ENCODE measurements at regions not wholly inside any gene's neighbourhood (a gene's known extent, or its start where the extent isn't known, plus 50 kb on each side); places are given as distances from the start of the nearest gene placed in this dataset.

DNA sequence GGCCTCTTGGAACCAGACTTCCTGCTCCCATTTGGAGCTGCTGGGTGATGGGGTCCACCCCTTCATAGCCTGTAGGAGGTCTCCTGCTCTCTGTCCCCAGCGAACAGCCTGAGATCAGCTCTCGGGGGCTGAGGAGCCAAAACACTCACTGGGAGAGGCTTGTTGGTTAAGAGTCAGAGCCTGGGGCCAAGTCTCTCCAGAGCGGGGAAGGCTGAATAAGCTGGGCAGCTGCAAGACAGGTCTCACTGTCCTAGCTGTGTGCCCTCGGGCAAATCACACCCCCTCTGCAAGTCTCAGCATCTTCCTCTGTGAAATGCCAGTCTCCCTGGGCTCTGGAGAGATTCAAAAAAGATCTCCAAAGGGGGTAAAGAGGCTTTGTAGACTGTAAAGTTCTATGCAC, 174.6 kb downstream of the WSCD1 start:
- H3K9me3 Mint-ChIP-seq (ENCODE audit: low read depth) = no peaks in the 10 kb centered on the region
- no peak overlapping the region for H3K4me3 Mint-ChIP-seq (ENCODE audit: low read depth)
- peak overlapping the region; percentile 37 for H3K27ac Mint-ChIP-seq
- peaks cover 4% of the 10 kb centered on the region for H3K4me1 Mint-ChIP-seq (ENCODE audit: low read depth)
- no peak for DNase-seq (ENCODE audit: low spot score, unreplicated experiment)
- no peaks in the 10 kb centered on the region for H3K36me3 Mint-ChIP-seq (ENCODE audit: insufficient read depth)
- H3K27me3 Mint-ChIP-seq = peaks cover 29% of the 10 kb centered on the region
- no peak for TF ChIP-seq CTCF (IDR thresholded peaks at IDR 0.05; ENCODE audit: unreplicated experiment)

DNA sequence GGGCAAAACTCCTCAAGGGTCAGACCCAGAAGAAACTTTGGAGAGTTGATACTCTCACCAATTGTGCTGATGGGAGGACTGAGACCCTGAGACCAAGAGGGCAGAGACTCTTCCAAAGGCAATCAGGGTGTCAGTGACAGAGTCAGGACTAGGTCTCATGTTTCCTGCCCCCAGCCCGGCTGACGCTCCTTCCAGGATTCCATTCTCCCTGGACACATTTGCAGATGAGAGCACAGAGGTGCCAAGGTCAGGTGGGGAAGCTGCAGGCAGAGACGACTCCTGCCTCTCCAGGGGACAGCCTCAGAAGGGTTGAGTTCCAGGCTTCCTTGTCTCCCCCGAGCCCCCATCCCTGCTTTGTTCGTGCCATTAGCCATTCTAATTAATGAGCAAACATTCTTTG, 174.1 kb downstream of the WSCD1 start:
- Mint-ChIP-seq H3K36me3 (ENCODE audit: insufficient read depth) (no peaks in the 10 kb centered on the region), H3K9me3 (ENCODE audit: low read depth) (no peaks in the 10 kb centered on the region), H3K4me1 (ENCODE audit: low read depth) (peaks cover 4% of the 10 kb centered on the region), H3K27ac (no peak overlapping the region), H3K27me3 (peaks cover 30% of the 10 kb centered on the region), H3K4me3 (ENCODE audit: low read depth) (no peak overlapping the region)
- no peak for DNase-seq (ENCODE audit: low spot score, unreplicated experiment)
- TF ChIP-seq CTCF (IDR thresholded peaks at IDR 0.05; ENCODE audit: unreplicated experiment) = no peak

- no peak for TF ChIP-seq CTCF (IDR thresholded peaks at IDR 0.05; ENCODE audit: unreplicated experiment)
- Mint-ChIP-seq H3K36me3 (ENCODE audit: insufficient read depth) (no peaks in the 10 kb centered on the region), H3K4me1 (ENCODE audit: low read depth) (peaks cover 7% of the 10 kb centered on the region), H3K4me3 (ENCODE audit: low read depth) (no peak overlapping the region), H3K9me3 (ENCODE audit: low read depth) (no peaks in the 10 kb centered on the region), H3K27ac (no peak overlapping the region), H3K27me3 (peaks cover 40% of the 10 kb centered on the region)
- no peak for DNase-seq (ENCODE audit: low spot score, unreplicated experiment)
Measured at GRCh38 chr17:6243186-6243585, 173.0 kb downstream of the WSCD1 start.

DNA sequence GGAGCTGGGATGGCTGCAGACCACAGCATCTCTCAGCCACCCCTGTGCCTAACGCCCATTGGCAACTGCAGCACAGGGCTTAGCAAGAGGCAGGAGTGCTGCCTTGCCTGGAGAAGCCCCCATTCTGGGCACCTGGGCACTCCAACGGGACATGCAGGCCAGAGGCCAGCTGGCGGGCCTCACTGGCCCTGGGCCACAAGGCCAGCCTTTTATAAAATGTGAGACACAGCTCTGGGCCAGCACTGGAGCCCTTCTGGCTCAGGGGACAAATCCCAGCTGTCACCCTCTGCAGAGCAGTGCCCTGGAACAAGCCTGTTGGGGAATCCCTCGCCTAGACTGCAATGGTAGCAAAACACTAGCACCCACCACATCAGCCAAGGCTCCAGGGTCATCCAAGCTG, 171.8 kb downstream of the WSCD1 start:
- H3K27me3 Mint-ChIP-seq = peaks cover 47% of the 10 kb centered on the region
- no peaks in the 10 kb centered on the region for H3K36me3 Mint-ChIP-seq (ENCODE audit: insufficient read depth)
- H3K4me1 Mint-ChIP-seq (ENCODE audit: low read depth) = peaks cover 11% of the 10 kb centered on the region
- DNase-seq (ENCODE audit: low spot score, unreplicated experiment) = no peak
- no peak overlapping the region for H3K4me3 Mint-ChIP-seq (ENCODE audit: low read depth)
- H3K9me3 Mint-ChIP-seq (ENCODE audit: low read depth) = no peaks in the 10 kb centered on the region
- H3K27ac Mint-ChIP-seq = no peak overlapping the region
- no peak for TF ChIP-seq CTCF (IDR thresholded peaks at IDR 0.05; ENCODE audit: unreplicated experiment)

- H3K36me3 Mint-ChIP-seq (ENCODE audit: insufficient read depth) = no peaks in the 10 kb centered on the region
- H3K9me3 Mint-ChIP-seq (ENCODE audit: low read depth) = no peaks in the 10 kb centered on the region
- no peak for DNase-seq (ENCODE audit: low spot score, unreplicated experiment)
- H3K4me3 Mint-ChIP-seq (ENCODE audit: low read depth) = no peak overlapping the region
- H3K4me1 Mint-ChIP-seq (ENCODE audit: low read depth) = peaks cover 11% of the 10 kb centered on the region
- peak overlapping the region; percentile 37 for H3K27ac Mint-ChIP-seq
- H3K27me3 Mint-ChIP-seq = peaks cover 46% of the 10 kb centered on the region
- TF ChIP-seq CTCF (IDR thresholded peaks at IDR 0.05; ENCODE audit: unreplicated experiment) = no peak
Measured at GRCh38 chr17:6241381-6241780, 171.2 kb downstream of the WSCD1 start.
